GM19023 (cell line): ENCODE measurements at regions not wholly inside any gene's neighbourhood (a gene's known extent, or its start where the extent isn't known, plus 50 kb on each side); places are given as distances from the start of the nearest gene placed in this dataset.
"Not testable (repeated sequence)": the region's sequence is repeated elsewhere in the genome, so short reads cannot be mapped to it uniquely, and the experiment has no call there.

ENCODE experiments used
- ATAC-seq: cut with Tn5 transposase; IDR thresholded peaks from one replicate; pipeline ENCODE4 v1.9.1; 2021; ENCODE audit warnings: mild to moderate bottlenecking, moderate library complexity; ENCODE audit not compliant: unreplicated experiment

DNA sequence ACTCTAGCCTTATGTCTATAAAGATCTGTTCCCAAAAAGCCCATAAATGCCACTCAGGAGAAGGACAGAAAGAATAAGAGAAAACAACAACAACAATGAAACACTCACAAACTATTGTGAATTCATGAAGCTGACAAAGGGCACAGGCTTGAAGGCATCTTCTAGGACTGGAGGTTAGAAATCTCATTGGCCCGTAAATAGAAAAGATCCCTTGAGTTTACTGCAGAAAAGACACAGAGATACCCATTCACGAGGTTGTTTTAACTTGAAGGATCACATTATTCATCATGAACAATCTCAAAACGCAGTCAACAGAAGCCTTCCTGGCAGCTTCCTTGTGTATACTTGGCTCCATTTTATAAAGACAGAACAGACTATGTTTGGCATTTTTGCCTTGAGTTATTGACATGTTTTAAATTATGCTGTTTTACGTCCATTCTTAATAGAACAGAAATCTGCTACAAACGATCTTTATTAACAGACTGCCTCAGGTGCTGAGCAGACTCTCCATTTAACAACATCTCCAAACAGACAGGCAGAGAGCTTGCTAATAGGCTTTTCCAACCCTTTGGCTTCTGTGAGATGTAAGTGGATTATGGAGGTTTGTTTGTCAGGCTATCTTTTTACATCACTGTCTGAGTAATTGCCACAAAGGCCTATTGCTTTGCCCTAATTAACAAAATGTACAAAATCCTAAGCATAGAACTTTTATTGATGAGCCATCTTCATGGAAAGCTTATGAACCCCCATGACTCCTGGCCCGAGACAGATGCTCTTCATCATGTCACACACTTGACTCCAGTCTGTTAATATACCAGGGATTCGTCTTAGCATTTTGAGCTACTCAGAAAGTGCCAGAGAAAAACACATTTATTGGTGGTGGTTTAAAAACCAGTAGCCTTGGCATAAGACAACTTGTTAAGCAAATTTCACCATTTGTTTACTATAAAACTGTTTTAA lies 735.3 kb upstream of the ZNF608 start:
- ATAC-seq = no peak

DNA sequence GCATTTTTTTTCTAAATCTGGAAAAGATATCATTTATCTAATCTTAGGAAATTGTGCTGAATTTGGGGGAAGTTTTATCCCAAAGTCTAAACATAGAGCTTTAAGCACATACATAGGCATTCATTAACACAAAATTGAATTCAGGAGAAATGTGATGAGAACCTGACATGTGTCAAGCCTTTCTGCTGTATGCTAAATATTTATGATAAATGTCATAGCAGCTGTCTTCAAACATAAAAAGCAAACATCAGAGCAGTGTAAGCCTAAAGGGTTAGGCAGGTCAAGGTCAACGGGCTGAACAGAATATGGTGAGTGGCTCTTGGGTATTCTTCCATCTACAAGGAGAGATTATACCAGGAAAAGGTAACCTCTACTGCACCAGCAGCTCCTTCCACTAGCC lies 737.2 kb upstream of the ZNF608 start:
- no peak for ATAC-seq

- ATAC-seq = no peak
Measured at GRCh38 chr5:125484272-125484741, 737.9 kb upstream of the ZNF608 start.

- ATAC-seq = no peak
Measured at GRCh38 chr5:125484742-125485641, 738.6 kb upstream of the ZNF608 start.

GRCh38 chr5:125485771-125486170 lies 739.3 kb upstream of the ZNF608 start:
- no peak for ATAC-seq

GRCh38 chr5:125486634-125487033 lies 740.2 kb upstream of the ZNF608 start:
- ATAC-seq = no peak

DNA sequence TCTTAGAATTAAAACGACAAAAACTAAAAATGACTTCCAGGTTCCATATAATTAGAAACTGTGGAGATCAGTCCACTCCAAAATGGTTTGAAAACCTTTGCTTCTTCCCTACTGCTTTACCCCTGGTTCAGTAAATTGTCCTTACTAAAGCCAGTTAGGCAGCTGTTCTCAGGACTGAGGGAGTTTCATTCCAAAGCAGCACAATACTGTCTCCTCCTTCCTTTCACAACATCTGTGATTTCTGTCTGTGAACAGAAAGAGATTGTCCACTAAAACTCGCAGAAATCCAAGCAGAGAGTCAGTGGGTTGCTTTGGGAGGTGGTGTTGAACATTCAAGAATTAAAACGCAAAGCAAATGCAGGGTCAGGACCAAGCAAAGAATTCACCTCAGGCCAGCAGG lies 740.8 kb upstream of the ZNF608 start:
- ATAC-seq = no peak

DNA sequence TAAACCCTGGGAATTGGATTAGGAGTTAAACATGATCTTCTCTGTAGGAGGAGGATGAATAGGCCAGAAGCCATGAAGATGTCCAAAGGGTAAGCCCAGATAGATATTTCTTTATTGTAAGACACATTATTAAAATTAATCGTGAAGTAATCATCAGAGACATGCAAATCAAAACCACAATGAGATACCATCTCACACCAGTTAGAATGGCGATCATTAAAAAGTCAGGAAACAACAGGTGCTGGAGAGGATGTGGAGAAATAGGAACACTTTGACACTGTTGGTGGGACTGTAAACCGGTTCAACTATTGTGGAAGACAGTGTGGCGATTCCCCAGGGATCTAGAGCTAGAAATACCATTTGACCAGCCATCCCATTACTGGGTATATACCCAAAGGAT lies 741.2 kb upstream of the ZNF608 start:
- ATAC-seq = not testable (repeated sequence)

DNA sequence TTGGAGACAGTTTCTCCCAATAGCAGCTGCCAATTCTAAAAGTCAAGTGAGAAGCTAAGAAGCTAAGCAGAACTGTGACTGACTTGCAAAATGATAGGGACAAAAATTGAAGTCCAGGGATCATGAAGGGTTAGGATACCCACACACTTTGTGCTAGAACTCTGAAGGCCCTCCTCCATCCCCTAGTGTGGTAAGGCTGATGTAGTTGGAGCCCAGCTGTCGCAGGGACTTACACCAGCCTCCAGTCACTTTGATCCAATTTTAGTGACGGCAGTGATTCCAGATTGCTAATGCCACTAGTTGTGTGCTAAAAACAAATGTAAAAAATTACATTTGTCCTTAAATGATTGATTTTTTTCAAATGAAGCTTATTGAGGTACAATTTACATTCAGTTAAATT lies 742.7 kb upstream of the ZNF608 start:
- ATAC-seq = no peak

GRCh38 chr5:125491986-125492492 lies 745.6 kb upstream of the ZNF608 start:
- ATAC-seq = no peak

GRCh38 chr5:125492977-125493376 lies 746.5 kb upstream of the ZNF608 start:
- ATAC-seq = no peak

GRCh38 chr5:125496393-125496792 lies 750.0 kb upstream of the ZNF608 start:
- no peak for ATAC-seq

DNA sequence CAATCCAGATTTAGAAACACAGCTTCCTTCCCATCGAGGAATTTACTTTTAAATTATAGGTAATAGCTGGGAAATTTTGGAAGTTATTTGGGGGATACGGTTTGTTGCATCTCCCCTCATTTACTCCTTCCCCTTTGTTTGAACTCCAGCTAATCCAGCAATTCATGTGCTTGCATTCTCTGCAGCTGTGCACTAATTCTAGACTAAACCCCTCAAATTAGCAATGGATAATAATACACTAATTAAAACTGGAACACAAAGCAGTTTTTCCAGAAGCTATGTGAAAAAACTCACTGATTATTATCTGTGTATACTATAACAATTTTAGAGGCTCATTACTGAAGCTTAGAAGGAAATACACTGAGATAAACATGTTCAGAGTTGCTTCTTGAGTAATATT lies 751.2 kb upstream of the ZNF608 start:
- no peak for ATAC-seq

DNA sequence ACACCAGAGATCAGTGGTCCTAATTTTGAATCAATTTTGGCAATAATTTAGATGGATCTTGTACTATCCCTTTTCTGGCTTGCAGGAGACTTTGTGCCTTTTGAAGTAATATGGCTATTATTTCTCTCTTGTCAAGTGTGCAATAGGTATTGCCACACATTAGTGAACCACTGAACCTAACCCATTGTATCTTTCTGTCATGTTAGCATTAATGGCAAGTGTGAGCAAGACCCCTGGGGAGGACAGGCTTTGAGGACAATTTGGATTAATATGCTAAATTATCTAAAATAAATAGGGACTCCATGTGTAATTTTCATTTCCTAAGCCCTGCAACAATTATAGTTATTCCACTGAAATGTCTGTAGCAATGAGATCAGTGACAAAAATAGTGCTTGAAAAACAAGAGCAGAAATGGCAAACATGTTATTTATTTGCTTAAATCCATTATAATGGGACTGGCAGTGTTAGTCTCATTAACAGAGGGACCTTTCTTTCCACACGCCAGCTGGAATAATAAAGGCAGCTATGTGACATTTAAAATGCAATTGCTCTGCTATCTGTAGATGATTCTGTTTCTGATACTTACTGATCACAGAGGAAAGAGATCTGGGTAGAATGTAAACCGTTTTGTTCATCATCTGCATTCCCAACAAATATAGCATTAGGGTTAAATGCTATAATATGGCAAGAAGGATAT lies 753.3 kb upstream of the ZNF608 start:
- ATAC-seq = no peak

DNA sequence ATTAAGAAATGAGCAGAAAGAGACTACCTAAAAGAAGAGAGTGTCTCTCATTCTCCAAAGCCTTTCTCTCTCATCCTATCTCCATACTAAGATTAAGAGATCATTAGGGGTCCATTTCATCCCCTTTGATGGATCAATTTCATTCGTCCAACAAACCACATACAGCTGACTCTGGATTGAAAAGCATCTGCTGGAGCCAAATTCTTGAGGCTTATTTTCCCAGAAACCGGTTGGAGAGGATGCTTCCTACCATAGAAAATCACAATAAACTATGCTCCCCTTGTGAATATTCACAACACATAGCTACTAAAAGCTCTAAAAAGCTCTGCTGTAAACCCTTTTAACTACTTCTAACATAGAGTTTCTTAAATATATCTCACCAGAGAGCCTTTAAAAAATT lies 755.0 kb upstream of the ZNF608 start:
- ATAC-seq = no peak

GRCh38 chr5:125503946-125504345 lies 757.5 kb upstream of the ZNF608 start:
- no peak for ATAC-seq

- no peak for ATAC-seq
Measured at GRCh38 chr5:125505115-125505514, 758.7 kb upstream of the ZNF608 start.

- ATAC-seq = no peak
Measured at GRCh38 chr5:125506124-125506523, 759.7 kb upstream of the ZNF608 start.

DNA sequence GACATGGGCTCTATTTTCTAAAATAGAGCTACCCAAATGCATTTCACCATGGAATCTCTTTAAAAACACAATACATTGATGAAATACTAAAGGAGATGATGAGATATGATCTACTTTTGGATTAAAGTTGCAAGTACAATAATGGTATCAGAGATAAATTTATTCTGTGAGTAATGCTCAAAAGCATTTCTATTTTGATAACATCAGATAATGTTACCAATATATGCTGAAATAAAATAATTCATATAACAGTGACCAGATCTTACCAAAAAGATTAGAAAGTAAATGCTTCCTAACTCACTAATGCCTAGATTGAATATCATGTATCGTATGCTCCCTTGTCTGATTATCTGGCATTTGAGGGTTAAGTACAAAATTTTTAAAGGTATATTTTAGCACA lies 761.8 kb upstream of the ZNF608 start:
- no peak for ATAC-seq

- no peak for ATAC-seq
Measured at GRCh38 chr5:125510651-125511050, 764.2 kb upstream of the ZNF608 start.
